Osteoblast (primary cell): ENCODE measurements at regions not wholly inside any gene's neighbourhood (a gene's known extent, or its start where the extent isn't known, plus 50 kb on each side); places are given as distances from the start of the nearest gene placed in this dataset.

Source experiments
- DNase-seq: peaks from one replicate; pipeline ENCODE4 v3.0.0; 2011; ENCODE audit warnings: low spot score, mixed read lengths; ENCODE audit not compliant: insufficient read length; ENCODE audit errors: missing footprints
- H2AFZ ChIP-seq: 2 replicates; pipeline ENCODE4 v1.6.0; 2011; ENCODE audit warnings: mild to moderate bottlenecking, low read length
- H3K27ac ChIP-seq: 2 replicates; pipeline ENCODE4 v1.5.1; 2011; ENCODE audit warnings: mild to moderate bottlenecking, low read depth, low read length, moderate library complexity
- H3K27me3 ChIP-seq: 2 replicates; pipeline ENCODE4 v1.6.0; 2012; ENCODE audit warnings: mild to moderate bottlenecking, control low read depth, inconsistent platforms, low read length, moderate library complexity; ENCODE audit not compliant: insufficient read depth
- H3K36me3 ChIP-seq: 2 replicates; pipeline ENCODE4 v1.5.1; 2011; ENCODE audit warnings: mild to moderate bottlenecking, low read length, control low read depth, moderate library complexity; ENCODE audit not compliant: insufficient read depth
- H3K4me1 ChIP-seq: 2 replicates; pipeline ENCODE4 v1.5.1; 2011; ENCODE audit warnings: mild to moderate bottlenecking, low read length, control low read depth, moderate library complexity; ENCODE audit not compliant: insufficient read depth
- H3K4me2 ChIP-seq: 2 replicates; pipeline ENCODE4 v1.6.0; 2011; ENCODE audit warnings: mild to moderate bottlenecking, low read length; ENCODE audit not compliant: insufficient read depth
- H3K4me3 ChIP-seq: fragments of 200-600 bp; sonication (generic); 3 replicates; pipeline ENCODE4 v1.5.1; 2012; ENCODE audit warnings: mild to moderate bottlenecking, low read length, inconsistent platforms; ENCODE audit not compliant: insufficient read depth
- H3K79me2 ChIP-seq: 2 replicates; pipeline ENCODE4 v1.6.0; 2012; ENCODE audit warnings: mild to moderate bottlenecking, low read length, control low read depth, inconsistent platforms; ENCODE audit not compliant: insufficient read depth
- H3K9me3 ChIP-seq: 2 replicates; pipeline ENCODE4 v1.5.1; 2011; ENCODE audit warnings: low read depth, low read length, control low read depth
- H4K20me1 ChIP-seq: 2 replicates; pipeline ENCODE4 v1.6.0; 2012; ENCODE audit warnings: mild to moderate bottlenecking, low read length, control low read depth; ENCODE audit not compliant: insufficient read depth
- TF ChIP-seq, protein P1 (sequence below): IDR thresholded peaks from 2 replicates; pipeline ENCODE4 v1.5.1; 2011; ENCODE audit warnings: mild to moderate bottlenecking, low read depth, low read length, moderate library complexity; ENCODE audit errors: extremely low read depth

DNA sequence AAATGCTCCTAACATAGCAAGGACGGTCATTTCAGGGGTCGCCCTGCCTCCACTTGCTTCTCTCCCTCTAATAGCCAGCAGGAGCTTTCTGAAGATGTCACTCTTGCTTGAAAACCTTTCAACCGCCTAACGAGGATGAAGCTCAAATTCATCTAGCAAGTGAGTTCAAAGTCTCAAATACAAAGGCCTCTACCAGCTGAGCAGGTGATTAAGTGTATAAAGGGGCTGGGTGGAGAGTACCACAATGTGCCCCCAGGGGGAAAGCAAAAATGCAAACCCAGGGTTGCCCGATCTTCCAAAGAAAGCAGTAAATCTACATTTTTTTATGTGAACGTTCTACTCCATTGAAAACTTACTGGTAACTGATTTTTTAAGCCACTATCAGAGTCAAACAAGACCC is 50.4 kb upstream of the GRIP2 start:
- no peak overlapping the region for H3K27ac ChIP-seq
- TF ChIP-seq, protein P1, sequence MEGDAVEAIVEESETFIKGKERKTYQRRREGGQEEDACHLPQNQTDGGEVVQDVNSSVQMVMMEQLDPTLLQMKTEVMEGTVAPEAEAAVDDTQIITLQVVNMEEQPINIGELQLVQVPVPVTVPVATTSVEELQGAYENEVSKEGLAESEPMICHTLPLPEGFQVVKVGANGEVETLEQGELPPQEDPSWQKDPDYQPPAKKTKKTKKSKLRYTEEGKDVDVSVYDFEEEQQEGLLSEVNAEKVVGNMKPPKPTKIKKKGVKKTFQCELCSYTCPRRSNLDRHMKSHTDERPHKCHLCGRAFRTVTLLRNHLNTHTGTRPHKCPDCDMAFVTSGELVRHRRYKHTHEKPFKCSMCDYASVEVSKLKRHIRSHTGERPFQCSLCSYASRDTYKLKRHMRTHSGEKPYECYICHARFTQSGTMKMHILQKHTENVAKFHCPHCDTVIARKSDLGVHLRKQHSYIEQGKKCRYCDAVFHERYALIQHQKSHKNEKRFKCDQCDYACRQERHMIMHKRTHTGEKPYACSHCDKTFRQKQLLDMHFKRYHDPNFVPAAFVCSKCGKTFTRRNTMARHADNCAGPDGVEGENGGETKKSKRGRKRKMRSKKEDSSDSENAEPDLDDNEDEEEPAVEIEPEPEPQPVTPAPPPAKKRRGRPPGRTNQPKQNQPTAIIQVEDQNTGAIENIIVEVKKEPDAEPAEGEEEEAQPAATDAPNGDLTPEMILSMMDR = no peak
- no peaks in the 10 kb centered on the region for H3K79me2 ChIP-seq
- H3K27me3 ChIP-seq = peaks cover 12% of the 10 kb centered on the region
- no peak overlapping the region for H3K4me2 ChIP-seq
- H3K4me3 ChIP-seq = no peak overlapping the region
- H3K36me3 ChIP-seq = no peaks in the 10 kb centered on the region
- no peak for DNase-seq
- H3K4me1 ChIP-seq = peaks cover 7% of the 10 kb centered on the region
- no peaks in the 10 kb centered on the region for H3K9me3 ChIP-seq
- no peak overlapping the region for H2AFZ ChIP-seq
- H4K20me1 ChIP-seq = no peaks in the 10 kb centered on the region

DNA sequence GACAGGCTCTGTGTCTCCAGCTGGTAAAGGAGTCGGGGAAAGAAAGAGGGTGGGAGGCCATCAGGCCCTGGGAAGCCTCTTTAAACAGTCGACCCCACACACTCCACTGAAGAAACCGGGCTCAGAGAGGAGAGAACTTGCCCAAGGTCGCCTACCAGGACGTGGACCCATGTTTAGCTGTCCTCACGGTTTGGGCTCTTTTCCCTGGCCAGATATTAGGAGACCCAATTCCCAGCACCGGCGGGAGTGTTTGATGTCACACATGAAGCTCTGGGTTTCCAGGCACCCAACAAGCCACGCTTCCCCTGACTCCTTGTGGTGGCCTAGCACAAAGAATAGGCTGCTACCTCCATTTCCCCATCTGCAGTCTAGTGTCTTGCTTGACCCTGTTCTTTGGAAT is 52.2 kb upstream of the GRIP2 start:
- H3K27ac ChIP-seq = no peak overlapping the region
- H4K20me1 ChIP-seq = no peaks in the 10 kb centered on the region
- no peak overlapping the region for H3K4me3 ChIP-seq
- no peaks in the 10 kb centered on the region for H3K9me3 ChIP-seq
- peaks cover 12% of the 10 kb centered on the region for H3K27me3 ChIP-seq
- no peaks in the 10 kb centered on the region for H3K36me3 ChIP-seq
- TF ChIP-seq, protein P1 = no peak
- no peak overlapping the region for H2AFZ ChIP-seq
- no peak for DNase-seq
- H3K79me2 ChIP-seq = no peaks in the 10 kb centered on the region
- H3K4me2 ChIP-seq = no peak overlapping the region
- H3K4me1 ChIP-seq = peaks cover 7% of the 10 kb centered on the region

DNA sequence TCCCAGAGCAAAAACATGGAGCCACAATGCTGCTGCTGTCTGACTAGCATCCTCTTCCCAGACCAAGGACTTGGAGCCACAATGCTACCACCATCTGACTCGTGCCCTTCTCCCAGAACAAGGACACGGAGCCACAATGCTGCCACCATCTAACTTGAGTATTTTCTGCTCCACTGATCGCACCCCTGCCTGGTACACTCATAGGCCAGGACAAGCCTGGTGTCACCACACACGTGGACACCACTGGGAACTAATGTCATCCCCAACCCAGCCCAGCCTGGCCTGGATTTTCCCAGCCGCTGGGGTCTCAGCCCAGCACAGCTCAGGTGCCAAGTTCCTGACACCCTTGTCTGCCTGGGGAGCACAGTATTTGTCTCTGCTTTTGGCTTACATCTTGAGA is 52.7 kb upstream of the GRIP2 start:
- no peaks in the 10 kb centered on the region for H3K36me3 ChIP-seq
- no peak overlapping the region for H3K4me2 ChIP-seq
- no peaks in the 10 kb centered on the region for H3K9me3 ChIP-seq
- H3K4me1 ChIP-seq = peaks cover 5% of the 10 kb centered on the region
- peaks cover 12% of the 10 kb centered on the region for H3K27me3 ChIP-seq
- H3K4me3 ChIP-seq = no peak overlapping the region
- H2AFZ ChIP-seq = no peak overlapping the region
- DNase-seq = no peak
- no peaks in the 10 kb centered on the region for H3K79me2 ChIP-seq
- H3K27ac ChIP-seq = no peak overlapping the region
- no peaks in the 10 kb centered on the region for H4K20me1 ChIP-seq
- TF ChIP-seq, protein P1 = no peak

DNA sequence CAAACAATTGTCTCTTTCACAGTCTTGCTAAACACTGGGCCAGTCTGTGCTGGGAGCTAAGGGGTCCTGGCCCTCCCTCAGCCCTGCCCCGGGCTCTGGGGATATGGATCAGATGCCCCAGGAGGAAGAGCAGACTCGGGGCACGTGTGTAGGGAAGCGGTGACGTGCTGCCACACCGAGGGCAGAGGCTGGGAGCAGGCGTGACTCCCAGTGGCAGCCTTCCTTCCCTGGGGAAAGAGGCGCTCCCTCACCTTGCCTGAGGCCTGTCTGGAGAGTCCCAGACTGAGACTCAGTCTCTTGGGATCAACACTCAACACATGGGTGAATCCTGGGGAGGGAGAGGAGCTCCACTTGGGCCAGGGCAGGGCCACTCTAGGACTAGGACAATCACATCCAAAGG is 54.1 kb upstream of the GRIP2 start:
- no peaks in the 10 kb centered on the region for H3K9me3 ChIP-seq
- H3K4me2 ChIP-seq = no peak overlapping the region
- peaks cover 12% of the 10 kb centered on the region for H3K27me3 ChIP-seq
- no peaks in the 10 kb centered on the region for H4K20me1 ChIP-seq
- H3K36me3 ChIP-seq = no peaks in the 10 kb centered on the region
- H3K4me3 ChIP-seq = no peak overlapping the region
- no peaks in the 10 kb centered on the region for H3K79me2 ChIP-seq
- no peak overlapping the region for H2AFZ ChIP-seq
- H3K27ac ChIP-seq = no peak overlapping the region
- TF ChIP-seq, protein P1 = no peak
- no peaks in the 10 kb centered on the region for H3K4me1 ChIP-seq
- DNase-seq = no peak
